ENCODE measurements at regions not wholly inside any gene's neighbourhood (a gene's known extent, or its start where the extent isn't known, plus 50 kb on each side); places are given as distances from the start of the nearest gene placed in this dataset.

DNA sequence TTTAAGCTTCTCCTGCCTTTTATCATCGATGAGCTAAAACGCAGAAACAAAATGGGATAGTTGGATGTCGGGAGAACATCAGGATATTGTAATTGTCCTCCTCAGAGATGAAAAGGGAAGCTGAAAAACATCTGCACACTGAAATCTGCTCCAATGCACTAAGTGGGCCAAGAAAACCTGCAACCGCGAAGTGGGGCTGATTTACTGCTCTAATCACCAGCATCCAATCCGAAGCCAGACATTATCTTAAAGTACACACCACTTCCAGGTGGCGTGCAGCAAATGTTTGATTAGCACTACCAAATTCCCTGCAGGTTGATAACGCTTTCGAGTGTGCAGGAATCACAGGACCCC, 230.3 kb upstream of the SLC14A2 start:
- DNase-seq (ENCODE audit: extremely low read depth in 1 of 11, low read depth in 9 of 11, low spot score in 4 of 11) = no peak

DNA sequence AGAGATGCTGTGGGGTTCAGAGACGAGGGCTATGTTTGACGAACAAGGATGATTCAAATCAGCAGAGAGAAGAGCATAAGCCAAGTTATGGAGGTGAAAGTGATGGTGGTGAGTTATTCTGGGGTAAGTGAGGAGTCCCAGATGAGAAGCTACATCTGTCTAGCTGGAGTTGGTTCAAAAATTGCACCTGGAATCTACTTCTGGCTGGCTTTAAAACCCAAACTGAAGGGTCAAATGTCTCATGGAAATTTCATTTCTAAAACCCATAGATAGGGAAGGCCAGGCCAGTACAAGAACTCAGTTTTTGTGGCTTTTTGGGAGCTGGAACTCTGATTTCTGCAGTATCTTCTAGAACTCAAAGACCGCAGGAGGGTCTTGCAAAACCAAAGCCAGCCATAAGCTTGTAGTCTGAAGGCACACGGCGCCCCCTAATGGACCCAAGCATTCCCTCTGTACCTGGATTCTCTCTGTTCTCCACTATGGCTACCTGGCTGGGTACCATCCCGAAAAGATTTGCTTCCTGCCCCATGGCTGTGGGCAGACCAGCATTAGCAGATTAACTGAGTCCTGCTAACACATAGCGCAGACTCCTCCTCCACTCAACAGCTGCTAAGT, 229.1 kb upstream of the SLC14A2 start:
- peak; percentile 5 to 59 (median 47) for DNase-seq (ENCODE audit: extremely low read depth in 1 of 11, low read depth in 9 of 11, low spot score in 4 of 11)

DNA sequence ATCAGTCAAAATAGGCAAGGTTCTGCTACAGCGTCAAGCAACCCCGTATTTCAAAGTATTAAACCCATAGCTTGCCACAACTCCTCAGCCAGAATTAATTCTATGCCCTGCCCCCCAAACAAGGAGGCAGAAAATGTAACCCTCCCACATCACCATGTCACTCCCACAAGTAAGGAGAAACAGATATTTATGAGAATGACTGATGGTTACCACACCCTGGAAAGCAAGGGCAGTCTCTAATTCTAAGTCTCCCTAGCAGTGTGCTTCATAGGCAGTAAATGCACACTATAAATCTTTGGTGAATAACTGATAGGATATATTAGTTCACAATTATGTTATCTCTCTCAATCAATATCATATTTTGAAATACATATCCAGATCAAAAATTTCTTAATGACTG, 228.0 kb upstream of the SLC14A2 start:
- DNase-seq (ENCODE audit: extremely low read depth in 1 of 11, low read depth in 9 of 11, low spot score in 4 of 11) = no peak

DNA sequence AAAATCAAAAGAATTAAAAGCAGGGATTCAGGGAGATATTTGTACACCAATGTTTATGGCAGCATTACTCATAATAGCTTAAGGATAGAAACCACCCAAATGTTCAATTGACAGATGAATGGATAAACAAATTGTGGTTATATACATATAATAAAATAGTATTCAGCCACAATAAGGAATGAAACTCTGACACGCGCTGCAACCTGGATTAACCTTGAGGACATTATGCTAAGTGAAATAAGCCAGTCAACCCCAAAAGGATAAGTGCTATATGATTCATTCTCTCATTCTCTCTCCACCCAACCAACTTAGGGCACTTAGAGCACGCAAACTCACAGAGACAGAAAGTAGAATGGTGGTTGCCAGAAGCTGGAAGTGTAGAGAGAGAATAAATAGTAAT, 216.8 kb upstream of the SLC14A2 start:
- DNase-seq (ENCODE audit: extremely low read depth in 1 of 11, low read depth in 9 of 11, low spot score in 4 of 11) = no peak

DNA sequence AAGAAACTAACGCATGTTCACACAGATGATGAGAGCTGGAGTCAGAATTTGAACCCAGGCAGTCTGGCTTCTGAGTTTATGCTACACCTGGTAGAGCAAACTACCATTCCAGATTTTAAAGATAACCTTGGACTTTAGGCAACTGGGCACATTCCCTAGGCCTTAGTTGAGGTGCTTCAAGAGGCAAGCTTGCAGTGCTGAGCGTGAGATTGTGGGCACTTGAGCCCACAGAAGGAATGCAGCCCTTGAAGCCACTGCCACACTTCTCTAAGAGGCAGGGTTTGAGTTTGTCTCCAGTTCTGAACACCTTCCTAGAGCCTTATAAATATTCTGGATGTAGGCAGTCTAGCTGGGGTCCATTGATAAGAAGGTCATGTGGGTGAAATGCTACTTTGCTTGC, 216.1 kb upstream of the SLC14A2 start:
- no peak for DNase-seq (ENCODE audit: extremely low read depth in 1 of 11, low read depth in 9 of 11, low spot score in 4 of 11)

DNA sequence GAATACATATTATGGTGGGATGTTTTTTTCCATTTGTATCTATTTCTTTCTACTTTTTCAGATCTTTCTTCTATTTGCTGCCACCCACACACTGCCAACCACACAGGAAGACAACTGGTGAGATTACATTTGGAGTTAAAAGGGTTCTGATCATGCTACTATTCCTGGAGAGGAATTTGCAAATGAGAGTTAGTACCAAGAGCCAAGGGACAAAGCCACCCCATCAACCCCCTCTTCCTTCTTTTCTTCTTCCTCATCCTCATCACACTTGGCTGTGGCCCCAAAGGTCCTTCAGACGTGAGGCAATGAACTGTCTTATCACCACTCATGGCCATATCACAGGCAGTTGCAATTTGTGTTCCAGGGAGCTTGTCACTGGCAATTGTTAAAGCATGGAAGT, 215.6 kb upstream of the SLC14A2 start:
- DNase-seq (ENCODE audit: extremely low read depth in 1 of 11, low read depth in 9 of 11, low spot score in 4 of 11) = no peak

DNA sequence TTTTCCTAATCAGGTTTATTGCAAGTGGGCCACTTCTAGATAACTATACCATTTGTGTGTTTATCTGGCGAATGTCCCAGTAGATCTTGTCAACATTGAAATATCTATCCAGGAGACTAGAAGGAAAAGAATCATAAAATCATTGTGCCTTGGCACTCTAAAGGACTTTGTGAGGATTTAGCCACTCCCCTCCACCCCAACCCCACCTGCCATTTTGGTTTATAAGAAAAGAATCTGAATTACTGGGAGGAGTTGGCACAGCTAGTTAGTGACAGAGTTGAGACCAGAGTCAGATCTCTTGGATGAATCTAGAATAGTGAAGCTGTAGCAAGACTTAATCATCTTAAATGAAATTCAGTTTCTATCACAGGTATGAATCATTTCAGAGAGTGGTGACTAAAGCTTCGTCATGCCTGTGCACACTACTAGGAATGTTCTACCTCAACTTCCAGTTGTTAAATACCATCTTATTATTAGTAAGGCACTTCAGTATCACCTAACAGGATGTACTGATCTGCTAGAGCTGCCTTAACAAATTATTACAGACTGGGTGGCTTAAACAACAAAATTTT, 212.7 kb upstream of the SLC14A2 start:
- DNase-seq (ENCODE audit: extremely low read depth in 1 of 11, low read depth in 9 of 11, low spot score in 4 of 11) = no peak

DNA sequence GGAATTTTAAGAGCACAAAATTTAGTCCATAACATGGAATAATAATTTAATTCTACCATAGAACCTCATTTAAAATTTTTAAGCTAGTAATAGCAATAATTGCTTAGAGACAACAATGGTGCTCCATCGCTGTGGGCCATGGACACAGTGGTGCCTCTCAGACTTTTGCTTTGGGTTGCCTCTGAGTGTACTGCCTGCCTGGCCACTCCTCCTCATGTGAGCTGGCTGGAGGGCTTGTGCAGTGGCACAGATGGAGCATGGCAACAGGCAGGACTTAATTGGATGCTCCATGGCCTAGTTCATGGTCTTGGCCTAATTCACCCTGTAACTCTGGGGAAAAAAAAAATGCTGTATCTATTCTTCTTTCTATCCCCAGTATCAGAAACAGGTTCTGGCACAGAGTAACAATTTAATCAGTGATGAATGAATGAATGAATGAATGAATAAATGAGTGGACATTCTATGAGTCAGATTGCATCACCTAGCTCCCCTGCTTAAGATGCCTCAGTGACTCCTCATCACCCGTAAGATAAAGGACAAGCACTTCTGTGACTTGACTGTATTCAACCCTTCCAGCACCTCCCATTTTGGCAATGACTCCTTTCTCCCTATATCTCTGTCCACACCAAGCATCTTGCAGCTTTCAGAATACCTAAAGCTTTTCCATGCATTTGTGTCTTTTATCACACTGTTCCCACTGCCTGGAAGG, 211.8 kb upstream of the SLC14A2 start:
- no peak for DNase-seq (ENCODE audit: extremely low read depth in 1 of 11, low read depth in 9 of 11, low spot score in 4 of 11)

DNA sequence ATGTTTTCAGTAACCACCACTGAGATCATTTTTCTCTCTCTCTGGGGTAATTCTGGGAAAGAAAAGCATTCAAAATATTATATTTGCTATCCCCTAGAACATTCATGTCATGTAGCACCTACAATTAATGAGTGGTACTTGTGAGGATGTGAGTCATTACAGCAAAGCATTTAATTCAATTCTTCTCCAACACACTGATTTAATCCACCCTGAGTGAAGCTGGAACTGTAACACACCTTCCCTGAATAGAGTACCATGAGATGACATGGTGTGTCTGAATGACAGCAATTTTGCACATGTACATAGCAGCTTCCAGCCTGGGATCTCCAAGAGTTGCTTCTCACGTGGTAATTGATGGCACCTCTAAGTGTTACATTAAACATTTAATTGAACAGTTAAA, 207.1 kb upstream of the SLC14A2 start:
- DNase-seq (ENCODE audit: extremely low read depth in 1 of 11, low read depth in 9 of 11, low spot score in 4 of 11) = no peak

DNA sequence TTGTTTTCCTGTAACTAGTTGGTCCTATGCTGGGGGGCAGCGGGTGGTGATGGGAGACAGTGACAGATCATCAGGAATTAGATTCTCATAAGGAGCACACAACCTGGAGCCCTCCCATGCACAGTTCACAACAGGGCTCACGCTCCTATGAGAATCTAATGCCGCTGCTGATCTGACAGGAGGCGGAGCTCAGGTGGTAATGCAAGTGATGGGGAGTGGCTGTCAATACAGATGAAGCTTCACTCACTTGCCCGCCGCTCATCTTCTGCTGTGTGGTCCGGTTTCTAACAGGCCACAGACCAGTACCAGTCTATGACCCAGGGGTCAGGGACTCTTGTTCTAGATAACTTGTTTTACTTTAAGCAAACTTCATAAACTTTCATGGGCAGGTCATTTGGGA, 205.3 kb upstream of the SLC14A2 start:
- no peak for DNase-seq (ENCODE audit: extremely low read depth in 1 of 11, low read depth in 9 of 11, low spot score in 4 of 11)

DNA sequence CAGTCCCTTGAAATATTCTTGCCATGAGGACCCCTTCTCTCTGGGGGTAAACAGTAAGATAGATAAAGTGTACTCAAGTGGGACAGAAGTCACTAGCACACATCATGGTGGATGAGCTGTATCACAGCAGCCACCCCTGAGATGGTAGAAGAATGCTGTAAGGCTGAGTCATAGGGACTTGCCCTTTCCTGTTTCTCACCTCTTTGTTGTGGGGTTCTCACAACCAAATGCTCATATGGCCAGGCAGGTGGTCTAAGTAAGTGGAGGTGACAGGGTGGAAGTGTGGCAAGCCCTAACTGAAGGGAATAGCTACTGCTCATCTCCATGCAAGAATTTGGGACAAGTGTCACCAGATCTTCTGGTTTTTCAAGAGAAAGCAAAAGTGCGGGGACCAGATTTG, 202.7 kb upstream of the SLC14A2 start:
- no peak for DNase-seq (ENCODE audit: extremely low read depth in 1 of 11, low read depth in 9 of 11, low spot score in 4 of 11)

DNA sequence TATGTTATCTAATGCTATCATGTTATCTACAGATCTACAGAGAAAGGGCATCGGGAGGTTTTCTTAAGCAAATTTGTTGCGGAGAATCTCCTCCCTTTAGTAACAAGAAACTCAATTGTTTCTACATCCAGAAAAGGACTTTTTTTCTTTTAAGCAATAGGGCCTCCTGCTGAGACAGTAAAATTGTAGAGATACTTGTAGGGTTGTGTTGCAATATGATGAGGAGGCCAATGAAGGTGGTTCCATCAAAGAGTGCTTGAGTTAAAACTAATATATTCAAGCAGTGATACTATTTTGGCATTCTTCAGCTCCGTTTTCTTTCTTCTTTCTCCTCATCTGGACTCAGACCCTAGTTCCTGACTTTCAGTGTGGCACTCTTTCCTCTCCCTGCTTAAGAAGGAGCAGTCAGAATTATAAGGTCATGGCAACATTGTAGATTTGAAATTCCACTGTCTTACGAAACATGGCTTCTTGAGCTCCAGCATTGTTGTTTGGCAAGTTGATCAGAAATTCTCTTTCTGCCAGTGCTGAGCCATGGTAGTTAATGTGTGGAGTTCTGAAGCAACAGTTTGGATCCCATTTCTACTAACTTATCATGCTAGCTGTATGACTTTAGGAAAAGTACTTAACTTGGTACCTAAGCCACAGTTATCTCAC, 202.0 kb upstream of the SLC14A2 start:
- DNase-seq (ENCODE audit: extremely low read depth in 1 of 11, low read depth in 9 of 11, low spot score in 4 of 11) = no peak

DNA sequence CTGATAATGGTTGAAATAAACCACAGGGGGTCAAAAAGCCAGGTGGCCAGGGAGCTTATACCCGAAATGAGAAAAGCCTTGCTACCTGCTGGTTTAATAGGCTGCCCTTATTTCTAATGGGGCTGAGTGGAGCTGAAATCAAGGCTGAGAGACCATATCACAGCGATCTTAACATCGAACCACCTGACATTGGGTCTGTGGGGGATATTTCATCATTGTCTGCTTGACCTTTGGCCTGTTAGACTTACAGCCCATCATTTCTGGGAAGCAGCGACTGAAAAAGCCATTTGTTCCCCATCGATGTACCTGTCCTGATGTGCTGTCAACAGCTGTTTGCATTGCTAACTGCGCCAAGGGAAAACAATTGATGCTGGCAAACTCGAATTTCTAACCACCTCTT, 199.7 kb upstream of the SLC14A2 start:
- no peak for DNase-seq (ENCODE audit: extremely low read depth in 1 of 11, low read depth in 9 of 11, low spot score in 4 of 11)

DNA sequence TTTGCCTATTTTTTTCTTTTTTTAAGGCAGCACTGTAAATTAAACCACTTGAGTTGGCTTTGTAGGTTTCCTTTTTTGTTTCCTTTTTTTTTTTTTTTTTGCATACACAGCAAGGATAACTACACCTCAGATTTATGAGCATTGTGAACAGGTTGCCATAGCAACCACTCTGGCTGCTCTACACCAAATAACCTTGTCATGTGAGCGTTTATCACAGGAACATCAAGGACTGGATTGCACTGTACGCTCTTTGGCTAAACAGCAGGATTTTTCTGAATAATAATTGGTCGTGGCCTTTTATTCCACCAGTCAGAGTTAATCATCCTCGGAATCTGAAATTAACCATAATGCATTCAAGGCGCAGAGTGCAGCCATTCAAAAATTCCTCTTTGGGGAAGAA, 199.1 kb upstream of the SLC14A2 start:
- peak; percentile 37 to 84 (median 68) for DNase-seq (ENCODE audit: extremely low read depth in 1 of 11, low read depth in 9 of 11, low spot score in 4 of 11)

DNA sequence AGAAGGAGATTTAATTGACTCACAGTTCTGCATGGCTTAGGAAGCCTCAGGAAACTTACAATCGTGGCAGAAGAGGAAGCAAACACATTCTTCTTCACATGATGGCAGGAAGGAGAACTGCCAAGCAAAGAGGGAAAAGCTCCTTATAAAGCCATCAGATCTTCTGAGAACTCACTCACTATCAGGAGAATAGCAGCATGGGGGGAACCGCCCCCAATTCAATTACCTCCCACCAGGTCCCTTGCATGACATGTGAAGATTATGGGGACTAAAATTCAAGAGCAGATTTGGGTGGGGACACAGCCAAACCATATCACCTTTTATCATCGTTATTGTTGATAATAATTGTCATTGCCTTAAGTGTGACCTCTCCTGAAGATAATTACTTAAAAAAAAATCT, 197.9 kb upstream of the SLC14A2 start:
- DNase-seq (ENCODE audit: extremely low read depth in 1 of 11, low read depth in 9 of 11, low spot score in 4 of 11) = no peak

DNA sequence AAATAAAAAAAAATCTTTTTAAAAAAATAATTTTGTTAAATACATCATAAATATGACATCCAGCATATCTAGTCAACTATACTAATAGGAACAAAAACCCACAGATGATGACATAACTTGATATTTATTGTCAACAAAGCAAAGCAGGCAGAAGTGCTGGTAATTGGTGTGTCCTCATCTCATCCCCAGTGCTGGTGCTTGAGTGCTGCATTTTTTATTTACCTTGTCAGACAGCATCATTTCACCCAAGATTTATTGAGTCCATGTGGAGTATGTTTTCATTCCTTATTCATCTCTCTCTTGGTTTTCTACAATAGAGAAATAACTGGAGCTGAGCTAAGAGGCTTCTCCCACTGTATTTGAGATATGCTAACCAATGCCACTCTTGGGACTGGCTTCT, 191.6 kb upstream of the SLC14A2 start:
- DNase-seq (ENCODE audit: extremely low read depth in 1 of 11, low read depth in 9 of 11, low spot score in 4 of 11) = no peak

DNA sequence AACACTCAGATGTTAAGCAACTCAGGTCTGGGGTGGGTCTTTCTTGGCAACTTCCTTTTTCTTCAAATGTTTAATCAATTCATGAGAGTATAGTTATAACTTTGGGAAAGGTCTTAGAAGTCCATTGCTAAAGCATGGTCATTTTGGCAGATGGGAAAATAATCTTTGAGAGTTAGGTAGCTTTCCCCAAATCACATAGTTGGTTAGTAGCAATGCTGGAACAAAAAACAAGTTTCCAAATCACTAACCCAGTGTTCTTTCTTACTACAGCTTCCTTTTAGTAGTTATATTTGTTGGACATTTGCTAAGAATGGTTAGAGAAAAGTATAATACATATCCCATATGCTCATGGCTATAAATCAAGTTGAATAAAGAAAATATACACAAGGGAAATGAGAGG, 185.2 kb upstream of the SLC14A2 start:
- peak in 1 of 11 donors; percentile 27 for DNase-seq (ENCODE audit: extremely low read depth in 1 of 11, low read depth in 9 of 11, low spot score in 4 of 11)

DNA sequence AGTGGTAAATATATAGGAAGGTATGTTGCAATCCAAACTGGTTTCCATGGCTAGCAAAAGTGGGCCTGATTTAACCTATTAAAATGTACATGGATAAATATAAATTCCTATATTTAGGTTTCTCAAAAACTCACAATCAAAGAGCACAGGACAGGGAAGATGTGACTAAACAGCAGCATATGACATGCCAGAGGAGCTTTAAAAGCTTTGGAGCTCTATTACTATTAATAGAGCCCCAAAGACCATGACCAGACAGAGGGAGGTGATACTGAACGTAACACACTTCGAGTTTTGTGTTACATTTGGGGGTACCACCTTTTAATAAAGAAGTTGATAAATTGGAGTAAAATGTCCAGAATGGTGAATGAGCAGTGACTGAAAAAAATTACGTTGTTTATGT, 179.5 kb upstream of the SLC14A2 start:
- no peak for DNase-seq (ENCODE audit: extremely low read depth in 1 of 11, low read depth in 9 of 11, low spot score in 4 of 11)

DNA sequence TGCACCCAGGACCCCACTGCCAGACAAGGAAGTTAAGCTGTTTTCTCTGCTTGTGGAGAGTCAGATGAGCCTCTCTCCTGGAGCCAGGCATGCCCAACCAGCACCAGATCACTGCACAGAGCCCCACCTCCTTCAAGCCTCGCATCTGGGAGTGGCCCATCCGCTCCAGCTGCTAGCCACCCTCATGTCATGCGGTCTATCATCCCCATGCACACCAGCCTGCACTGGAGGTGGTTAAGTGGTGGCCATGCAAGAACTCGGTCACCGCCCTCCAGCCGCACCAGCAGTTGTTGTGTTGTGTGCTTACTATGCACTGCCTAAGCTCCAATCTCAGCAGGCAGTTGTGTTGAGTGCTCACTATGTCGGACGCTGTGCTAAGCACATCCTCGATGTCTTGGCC, 177.9 kb upstream of the SLC14A2 start:
- no peak for DNase-seq (ENCODE audit: extremely low read depth in 1 of 11, low read depth in 9 of 11, low spot score in 4 of 11)

DNA sequence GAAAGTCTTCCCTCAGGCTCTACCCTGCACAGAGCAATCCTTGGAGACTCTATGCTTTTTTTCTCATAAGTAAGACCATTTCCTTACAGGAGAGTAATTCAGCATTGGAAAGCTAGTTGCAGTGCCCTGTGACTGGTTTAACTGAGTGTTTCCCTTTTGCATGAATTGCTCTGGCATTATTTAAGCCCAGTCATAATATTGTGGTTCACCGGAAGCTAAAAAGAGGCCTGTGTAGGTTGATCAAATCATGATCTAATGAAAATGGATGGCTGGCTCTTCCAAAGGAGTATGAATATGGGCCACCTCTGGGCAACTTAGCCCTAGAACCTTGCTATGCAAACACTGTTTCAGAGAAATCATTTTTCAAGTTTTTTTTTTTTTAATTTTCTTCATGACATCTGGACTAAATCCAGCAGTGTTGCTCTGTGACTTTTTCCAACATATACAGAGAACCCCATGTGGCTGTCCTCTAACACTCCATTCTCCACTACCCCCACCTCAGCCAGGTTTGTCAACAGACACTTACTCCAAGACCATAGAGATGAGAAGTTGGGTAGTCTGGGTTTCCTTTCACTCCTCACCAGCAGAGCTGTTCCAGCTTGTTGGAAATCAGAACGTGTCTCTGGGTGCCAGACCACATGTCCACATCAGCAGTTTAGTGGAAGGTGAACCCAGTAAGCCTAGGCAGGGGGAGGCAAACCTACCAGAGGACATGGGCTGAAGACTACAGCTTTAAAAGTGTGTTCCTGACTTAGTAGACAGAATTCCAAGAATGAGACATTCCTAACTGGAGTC, 175.2 kb upstream of the SLC14A2 start:
- DNase-seq (ENCODE audit: extremely low read depth in 1 of 11, low read depth in 9 of 11, low spot score in 4 of 11) = no peak

All from renal cortex interstitium (tissue), 11 donors.